H1 (cell line): ENCODE measurements at regions not wholly inside any gene's neighbourhood (a gene's known extent, or its start where the extent isn't known, plus 50 kb on each side); places are given as distances from the start of the nearest gene placed in this dataset.

ENCODE experiments used
- CTCF ChIA-PET: fragments of 300-600 bp; sonication (Branson Sonifier 250); formaldehyde crosslinking; loops from one replicate; lab custom pipeline; 2021; ENCODE audit not compliant: partially characterized antibody; lab: Charles Lee
- POLR2A ChIA-PET: fragments of 300-600 bp; sonication (Branson Sonifier 250); formaldehyde crosslinking; loops from one replicate; lab custom pipeline; 2021; ENCODE audit warnings: inconsistent platforms; ENCODE audit not compliant: partially characterized antibody; lab: Charles Lee
- DNase-seq, 2 experiments: peaks; one replicate each; pipeline versions ENCODE4 v3.0.0 to v3.0.0-alpha.2; 2010 to 2022; ENCODE audit warnings: low spot score in 2 of 2, low read depth in 1 of 2, mixed read lengths in 1 of 2
- FAIRE-seq: peaks from 2 replicates; lab custom pipeline; 2011; peaks lifted over from hg19 to GRCh38; lab: Jason Lieb, UNC
- H2AFZ ChIP-seq: 2 replicates; pipeline ENCODE4 v1.8.1; 2012; ENCODE audit warnings: low read length, inconsistent platforms
- H2AK5ac ChIP-seq: 2 replicates; pipeline ENCODE4 v1.6.1; 2013; ENCODE audit warnings: low read depth, low read length
- H2BK120ac ChIP-seq: replicated peaks from 2 replicates; pipeline ENCODE3; 2013; ENCODE audit warnings: low read depth, low read length, inconsistent platforms
- H2BK12ac ChIP-seq: 2 replicates; pipeline ENCODE4 v1.6.1; 2013; ENCODE audit warnings: low read depth, low read length
- H2BK15ac ChIP-seq: 2 replicates; pipeline ENCODE4 v1.6.1; 2013; ENCODE audit warnings: low read length
- H2BK20ac ChIP-seq: 2 replicates; pipeline ENCODE4 v1.6.1; 2013; ENCODE audit warnings: low read length
- H2BK5ac ChIP-seq: 2 replicates; pipeline ENCODE4 v1.6.1; 2013; ENCODE audit warnings: low read depth, low read length
- H3K14ac ChIP-seq: 2 replicates; pipeline ENCODE4 v1.6.1; 2013; ENCODE audit warnings: inconsistent platforms; ENCODE audit not compliant: insufficient read length
- H3K18ac ChIP-seq: 2 replicates; pipeline ENCODE4 v1.6.1; 2013; ENCODE audit warnings: low read length; ENCODE audit errors: extremely low read depth
- H3K23ac ChIP-seq: 2 replicates; pipeline ENCODE4 v1.6.1; 2013; ENCODE audit warnings: inconsistent platforms; ENCODE audit not compliant: insufficient read length
- H3K23me2 ChIP-seq: 2 replicates; pipeline ENCODE4 v1.6.1; 2013; ENCODE audit warnings: low read depth, low read length
- H3K27ac ChIP-seq: 2 replicates; pipeline ENCODE4 v1.6.1; 2011; ENCODE audit warnings: low read depth, low read length, inconsistent platforms
- H3K27me3 ChIP-seq, 4 experiments: replicated peaks in 1 of 4; 1 replicate in 1 of 4; 2 replicates in 3 of 4; pipeline versions ENCODE4 v1.6.1 to v1.8.1; 2011 to 2013; ENCODE audit warnings: low read length in 3 of 4, mild to moderate bottlenecking in 3 of 4, inconsistent platforms in 2 of 4, mixed read lengths in 2 of 4, moderate library complexity in 1 of 4; ENCODE audit not compliant: control insufficient read depth in 3 of 4, insufficient read depth in 3 of 4; ENCODE audit errors: extremely low read depth in 1 of 4
- H3K36me3 ChIP-seq, 4 experiments: 2 replicates each; pipeline versions ENCODE4 v1.6.1 to v1.8.1; 2011 to 2013; ENCODE audit warnings: mild to moderate bottlenecking in 4 of 4, low read length in 3 of 4, moderate library complexity in 2 of 4, control low read depth in 1 of 4, inconsistent platforms in 1 of 4; ENCODE audit not compliant: insufficient read depth in 4 of 4, control insufficient read depth in 2 of 4
- H3K4ac ChIP-seq: replicated peaks from 2 replicates; pipeline ENCODE3; 2013; ENCODE audit warnings: low read length, low read depth, mixed read lengths, inconsistent platforms; ENCODE audit not compliant: insufficient read length
- H3K4me1 ChIP-seq, 4 experiments: replicated peaks in 1 of 4; 1 replicate in 1 of 4; 2 replicates in 3 of 4; pipeline versions ENCODE4 v1.6.1 to v1.8.1; 2011 to 2013; ENCODE audit warnings: low read length in 3 of 4, inconsistent platforms in 2 of 4, mixed read lengths in 1 of 4; ENCODE audit not compliant: insufficient read depth in 4 of 4, control insufficient read depth in 3 of 4
- H3K4me2 ChIP-seq, 2 experiments: 2 replicates each; pipeline versions ENCODE4 v1.6.1 to v1.8.1; 2011 to 2013; ENCODE audit warnings: low read depth in 2 of 2, low read length in 2 of 2, control low read depth in 1 of 2, inconsistent platforms in 1 of 2, mild to moderate bottlenecking in 1 of 2; ENCODE audit not compliant: insufficient read depth in 1 of 2
- H3K4me3 ChIP-seq, 4 experiments: fragments of 200-600, 300-600 bp in 1 of 4; sonication (generic), shearing (Covaris generic), sonication (Bioruptor Twin) in 1 of 4; 2 replicates each; pipeline versions ENCODE4 v1.5.1 to v1.8.1; 2011 to 2016; ENCODE audit warnings: low read length in 4 of 4, low read depth in 3 of 4, control low read depth in 2 of 4, inconsistent platforms in 2 of 4, mild to moderate bottlenecking in 2 of 4, mixed read lengths in 1 of 4, moderate library complexity in 1 of 4; ENCODE audit not compliant: insufficient read depth in 2 of 4; ENCODE audit errors: extremely low read depth in 1 of 4
- H3K56ac ChIP-seq: replicated peaks from 2 replicates; pipeline ENCODE3; 2013; ENCODE audit warnings: low read depth, mild to moderate bottlenecking, mixed read lengths, low read length, inconsistent platforms; ENCODE audit not compliant: insufficient read length
- H3K79me1 ChIP-seq: 2 replicates; pipeline ENCODE4 v1.6.1; 2013; ENCODE audit warnings: low read depth, low read length, control low read depth
- H3K79me2 ChIP-seq, 2 experiments: 2 replicates each; pipeline versions ENCODE4 v1.6.1 to v1.8.1; 2012 to 2013; ENCODE audit warnings: low read length in 2 of 2, mild to moderate bottlenecking in 2 of 2, inconsistent platforms in 1 of 2; ENCODE audit not compliant: insufficient read depth in 2 of 2, control insufficient read depth in 1 of 2
- H3K9ac ChIP-seq, 4 experiments: replicated peaks in 1 of 4; 1 replicate in 1 of 4; 2 replicates in 3 of 4; pipeline versions ENCODE4 v1.6.1 to v1.8.1; 2011 to 2013; ENCODE audit warnings: low read depth in 3 of 4, low read length in 3 of 4, control low read depth in 2 of 4, mild to moderate bottlenecking in 2 of 4, moderate library complexity in 2 of 4, inconsistent platforms in 1 of 4; ENCODE audit errors: extremely low read depth in 1 of 4
- H3K9me3 ChIP-seq, 2 experiments: 2 replicates each; pipeline versions ENCODE4 v1.6.1 to v1.8.1; 2012 to 2013; ENCODE audit warnings: mild to moderate bottlenecking in 2 of 2, moderate library complexity in 2 of 2, control low read depth in 1 of 2, inconsistent platforms in 1 of 2, low read depth in 1 of 2, low read length in 1 of 2, mixed read lengths in 1 of 2; ENCODE audit not compliant: insufficient read depth in 2 of 2
- H4K20me1 ChIP-seq, 2 experiments: replicated peaks in 1 of 2; 2 replicates each; pipeline versions ENCODE3 to v1.8.1; 2011 to 2013; ENCODE audit warnings: inconsistent platforms in 2 of 2, low read length in 2 of 2, mild to moderate bottlenecking in 1 of 2; ENCODE audit not compliant: insufficient read depth in 2 of 2, control insufficient read depth in 1 of 2
- H4K5ac ChIP-seq: 2 replicates; pipeline ENCODE4 v1.6.1; 2013; ENCODE audit warnings: low read length, low read depth, mixed read lengths, inconsistent platforms; ENCODE audit not compliant: insufficient read length
- H4K8ac ChIP-seq: 2 replicates; pipeline ENCODE4 v1.8.0; 2013; ENCODE audit warnings: mild to moderate bottlenecking, moderate library complexity, low read length, inconsistent platforms; ENCODE audit not compliant: insufficient read depth; ENCODE audit errors: extremely low read depth
- H4K91ac ChIP-seq: replicated peaks from 2 replicates; pipeline ENCODE3; 2013; ENCODE audit warnings: low read length, mixed read lengths, inconsistent platforms; ENCODE audit not compliant: insufficient read length
- ASH2L ChIP-seq: fragments of 200-600, 300-600 bp; sonication (generic); IDR thresholded peaks from one replicate; pipeline ENCODE4 v1.7.1; 2017; ENCODE audit warnings: low read length

DNA sequence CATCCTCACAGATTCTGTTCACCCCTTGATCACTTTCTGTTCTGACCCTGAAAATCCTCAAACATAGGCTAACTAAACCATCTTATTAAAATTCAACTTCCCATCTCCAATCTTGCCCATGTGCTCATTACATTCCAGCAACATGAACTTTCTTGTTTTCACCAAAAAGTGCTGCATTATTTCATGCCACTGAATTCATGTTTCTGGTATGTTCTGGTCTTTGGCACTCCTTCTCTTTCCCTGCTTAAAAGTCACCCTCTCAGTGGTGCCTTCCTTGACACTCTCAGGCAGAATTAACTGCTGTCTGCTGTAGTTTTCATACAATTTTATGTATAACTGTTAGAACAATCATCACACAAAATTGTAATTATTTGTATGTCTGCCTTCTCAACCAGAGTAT lies 247.7 kb upstream of the RBMS1 start:
- TF ChIP-seq ASH2L, result no peak
- no peaks in the 10 kb centered on the region for H4K20me1 ChIP-seq
- no peak overlapping the region for H3K9ac ChIP-seq
- no peak overlapping the region for H3K56ac ChIP-seq
- POLR2A ChIA-PET, result no interaction called here
- peaks cover 0 to 3% (median 0%) of the 10 kb centered on the region in 4 experiments; a peak in 1 of 7 replicates for H3K4me1 ChIP-seq
- no peak overlapping the region for H2BK20ac ChIP-seq
- DNase-seq, result no peak
- no peak overlapping the region for H2BK12ac ChIP-seq
- no peak overlapping the region for H2BK5ac ChIP-seq
- FAIRE-seq, result no peak
- no peaks in the 10 kb centered on the region for H3K79me1 ChIP-seq
- H3K18ac ChIP-seq, result no peak overlapping the region
- no peak overlapping the region for H2BK120ac ChIP-seq
- CTCF ChIA-PET, result interaction anchor here (0.9 kb wide), 2 partner anchors 12 to 230 kb away, joined by 3 read pairs; no protein-coding TSS in a partner anchor
- H3K27me3 ChIP-seq, result no peaks in the 10 kb centered on the region
- H3K9me3 ChIP-seq, result no peaks in the 10 kb centered on the region
- no peak overlapping the region for H3K14ac ChIP-seq
- no peak overlapping the region for H2AK5ac ChIP-seq
- H3K4ac ChIP-seq, result no peak overlapping the region
- no peak overlapping the region for H2BK15ac ChIP-seq
- no peak overlapping the region for H4K8ac ChIP-seq
- H4K91ac ChIP-seq, result no peak overlapping the region
- no peak overlapping the region for H2AFZ ChIP-seq
- H3K23me2 ChIP-seq, result no peaks in the 10 kb centered on the region
- H3K4me3 ChIP-seq, result no peak overlapping the region
- H3K4me2 ChIP-seq, result no peak overlapping the region
- H3K27ac ChIP-seq, result no peak overlapping the region
- H4K5ac ChIP-seq, result no peak overlapping the region
- no peaks in the 10 kb centered on the region for H3K36me3 ChIP-seq
- no peak overlapping the region for H3K23ac ChIP-seq
- H3K79me2 ChIP-seq, result no peaks in the 10 kb centered on the region
